ENCODE measurements at regions not wholly inside any gene's neighbourhood (a gene's known extent, or its start where the extent isn't known, plus 50 kb on each side); places are given as distances from the start of the nearest gene placed in this dataset.

GRCh38 chr7:131657881-131658280 lies 101.5 kb upstream of the PODXL start:
- Histone ChIP-seq H3K4me1 (ENCODE audit: control insufficient read depth in 2 of 2, insufficient read depth in 2 of 2, low read length in 2 of 2) (no peaks in the 10 kb centered on the region), H2AFZ (ENCODE audit: insufficient read depth, low read depth, low read length, poor library complexity, severe bottlenecking) (no peak overlapping the region), H3K27ac (ENCODE audit: low read length in 2 of 2) (no peak overlapping the region), H3K9me3 (ENCODE audit: control extremely low read depth in 1 of 3, control insufficient read depth in 2 of 3, insufficient read depth in 1 of 3, low read length in 2 of 3) (no peaks in the 10 kb centered on the region), H3K36me3 (replicated peaks in 1 of 2; ENCODE audit: control extremely low read depth in 1 of 2, control insufficient read depth in 1 of 2, extremely low read depth in 1 of 2, insufficient read depth in 2 of 2, low read length in 1 of 2) (no peaks in the 10 kb centered on the region), H3K4me2 (replicated peaks; ENCODE audit: low read depth, low read length, poor library complexity, severe bottlenecking) (no peak overlapping the region), H3K4me3 (ENCODE audit: control extremely low read depth in 1 of 5, extremely low read depth in 1 of 5, insufficient read depth in 1 of 5, low read depth in 2 of 5, low read length in 4 of 5) (no peak overlapping the region), H3K79me2 (ENCODE audit: control insufficient read depth, insufficient read depth, low read length) (no peaks in the 10 kb centered on the region), H3K27me3 (replicated peaks in 1 of 4; ENCODE audit: control extremely low read depth in 1 of 4, control insufficient read depth in 3 of 4, insufficient read depth in 4 of 4, low read length in 3 of 4) (peaks cover 0 to 4% (median 0%) of the 10 kb centered on the region in 4 experiments), H4K20me1 (ENCODE audit: control insufficient read depth, insufficient read depth, low read length, poor library complexity, severe bottlenecking) (no peaks in the 10 kb centered on the region), H3K9ac (ENCODE audit: low read length) (no peak overlapping the region)
- ChIA-PET POLR2A (no interaction called here), CTCF (interaction anchor here (1.4 to 1.5 kb wide), 2 partner anchors 112 to 150 kb away, joined by 5 to 10 read pairs; no protein-coding TSS in a partner anchor)
- peaks cover 6% of the 10 kb centered on the region for H3K27me3 Mint-ChIP-seq
- no peaks in the 10 kb centered on the region for H3K4me1 Mint-ChIP-seq
- 60% methylated on average over 1 of the region's 3 CpGs for WGBS (ENCODE audit: insufficient coverage)
- no peak overlapping the region for H3K27ac Mint-ChIP-seq
- no peak for ATAC-seq (ENCODE audit: low read depth)
- H3K4me3 Mint-ChIP-seq = no peak overlapping the region
- DNase-seq = no peak
- TF ChIP-seq CTCF (IDR thresholded peaks at IDR 0.05) (no peak), EZH2 (IDR thresholded peaks at IDR 0.05; ENCODE audit: borderline replicate concordance, insufficient read depth, low read depth, low read length, poor library complexity, severe bottlenecking) (no peak)
- intact Hi-C loops (cut with micrococcal nuclease) = no loop called here
- H3K9me3 Mint-ChIP-seq (ENCODE audit: insufficient read depth) = no peaks in the 10 kb centered on the region

- TF ChIP-seq EZH2 (IDR thresholded peaks at IDR 0.05; ENCODE audit: borderline replicate concordance, insufficient read depth, low read depth, low read length, poor library complexity, severe bottlenecking) = no peak
- Histone ChIP-seq H3K27ac (ENCODE audit: low read length in 2 of 2) (no peak overlapping the region), H3K27me3 (replicated peaks in 1 of 4; ENCODE audit: control extremely low read depth in 1 of 4, control insufficient read depth in 3 of 4, insufficient read depth in 4 of 4, low read length in 3 of 4) (peaks cover 0 to 4% (median 0%) of the 10 kb centered on the region in 4 experiments), H3K79me2 (ENCODE audit: control insufficient read depth, insufficient read depth, low read length) (no peaks in the 10 kb centered on the region), H3K4me3 (ENCODE audit: control extremely low read depth in 1 of 5, extremely low read depth in 1 of 5, insufficient read depth in 1 of 5, low read depth in 2 of 5, low read length in 4 of 5) (no peak overlapping the region), H3K4me1 (ENCODE audit: control insufficient read depth in 2 of 2, insufficient read depth in 2 of 2, low read length in 2 of 2) (no peaks in the 10 kb centered on the region), H3K36me3 (replicated peaks in 1 of 2; ENCODE audit: control extremely low read depth in 1 of 2, control insufficient read depth in 1 of 2, extremely low read depth in 1 of 2, insufficient read depth in 2 of 2, low read length in 1 of 2) (no peaks in the 10 kb centered on the region), H4K20me1 (ENCODE audit: control insufficient read depth, insufficient read depth, low read length, poor library complexity, severe bottlenecking) (no peaks in the 10 kb centered on the region), H3K9ac (ENCODE audit: low read length) (no peak overlapping the region), H3K9me3 (ENCODE audit: control extremely low read depth in 1 of 3, control insufficient read depth in 2 of 3, insufficient read depth in 1 of 3, low read length in 2 of 3) (no peaks in the 10 kb centered on the region), H2AFZ (ENCODE audit: insufficient read depth, low read depth, low read length, poor library complexity, severe bottlenecking) (no peak overlapping the region), H3K4me2 (replicated peaks; ENCODE audit: low read depth, low read length, poor library complexity, severe bottlenecking) (no peak overlapping the region)
- ATAC-seq (ENCODE audit: low read depth) (no peak), DNase-seq (no peak)
- Mint-ChIP-seq H3K27me3 (peaks cover 6% of the 10 kb centered on the region), H3K9me3 (ENCODE audit: insufficient read depth) (no peaks in the 10 kb centered on the region), H3K4me1 (no peaks in the 10 kb centered on the region), H3K4me3 (no peak overlapping the region), H3K27ac (no peak overlapping the region)
- 95% methylated on average over 10 of the region's 10 CpGs for WGBS (ENCODE audit: insufficient coverage)
- ChIA-PET POLR2A (no interaction called here), CTCF (interaction anchor here (1.4 to 3.2 kb wide), 3 partner anchors 111 to 150 kb away, joined by 5 to 48 read pairs (median 10); no protein-coding TSS in a partner anchor)
- intact Hi-C loops (cut with micrococcal nuclease) = no loop called here
Measured at GRCh38 chr7:131656980-131657723, 100.7 kb upstream of the PODXL start.
